Neural cell (in vitro differentiated cells): ENCODE measurements at regions not wholly inside any gene's neighbourhood (a gene's known extent, or its start where the extent isn't known, plus 50 kb on each side); places are given as distances from the start of the nearest gene placed in this dataset.

Experiments used
- H2AFZ ChIP-seq: fragments of 200-600, 300-800 bp; sonication (generic), shearing (Covaris generic); 2 replicates; pipeline ENCODE4 v1.6.0; 2014; ENCODE audit warnings: low read depth, mild to moderate bottlenecking, antibody characterized with exemption, low read length, moderate library complexity
- H3F3A ChIP-seq: fragments of 200-600 bp; shearing (Covaris generic); 2 replicates; pipeline ENCODE4 v1.6.1; 2016; ENCODE audit warnings: mild to moderate bottlenecking, moderate library complexity, mixed read lengths, antibody characterized with exemption, low read length; ENCODE audit not compliant: insufficient read depth, poor library complexity, severe bottlenecking
- H3K27ac ChIP-seq: fragments of 200-600, 300-800 bp; sonication (generic), shearing (Covaris generic); 2 replicates; pipeline ENCODE4 v1.5.1; 2014; ENCODE audit warnings: mild to moderate bottlenecking, low read length, moderate library complexity
- H3K27me3 ChIP-seq: fragments of 300-800, 200-600 bp; sonication (generic), shearing (Covaris generic); 2 replicates; pipeline ENCODE4 v1.6.0; 2014; ENCODE audit warnings: mild to moderate bottlenecking, low read depth, low read length, moderate library complexity; ENCODE audit not compliant: insufficient read depth
- H3K36me3 ChIP-seq: fragments of 300-800, 200-600 bp; sonication (generic), shearing (Covaris generic); 2 replicates; pipeline ENCODE4 v1.5.1; 2014; ENCODE audit warnings: mild to moderate bottlenecking, antibody characterized with exemption, low read length, moderate library complexity; ENCODE audit not compliant: insufficient read depth
- H3K4me2 ChIP-seq: fragments of 300-800, 200-600 bp; sonication (generic), shearing (Covaris generic); 2 replicates; pipeline ENCODE4 v1.6.0; 2014; ENCODE audit warnings: mild to moderate bottlenecking, low read length
- H3K4me3 ChIP-seq: fragments of 300-800, 200-600 bp; sonication (generic), shearing (Covaris generic); 2 replicates; pipeline ENCODE4 v1.5.1; 2014; ENCODE audit warnings: mild to moderate bottlenecking, low read length, moderate library complexity
- H3K79me2 ChIP-seq: fragments of 200-600 bp; shearing (Covaris generic); replicated peaks from 2 replicates; pipeline ENCODE4 v1.6.0; 2014; ENCODE audit warnings: mild to moderate bottlenecking, low read length, moderate library complexity; ENCODE audit not compliant: insufficient read depth
- H3K9ac ChIP-seq: fragments of 300-800, 200-600 bp; sonication (generic), shearing (Covaris generic); 2 replicates; pipeline ENCODE4 v1.6.1; 2016; ENCODE audit warnings: mild to moderate bottlenecking, low read length, mixed read lengths
- H3K9me2 ChIP-seq: fragments of 200-600 bp; shearing (Covaris generic); 2 replicates; pipeline ENCODE4 v1.6.1; 2016; ENCODE audit warnings: mild to moderate bottlenecking, low read length, mixed read lengths; ENCODE audit not compliant: insufficient read depth
- H3K9me3 ChIP-seq: fragments of 200-600, 300-800 bp; sonication (generic), shearing (Covaris generic); 2 replicates; pipeline ENCODE4 v1.6.1; 2016; ENCODE audit warnings: mild to moderate bottlenecking, mixed run types, low read length, moderate library complexity, mixed read lengths
- H4K20me1 ChIP-seq: fragments of 200-600 bp; shearing (Covaris generic); 2 replicates; pipeline ENCODE4 v1.6.1; 2016; ENCODE audit warnings: mild to moderate bottlenecking, mixed run types; ENCODE audit not compliant: insufficient read depth
- EP300 ChIP-seq: fragments of 450-650 bp; conservative IDR thresholded peaks from 2 replicates; pipeline ENCODE4 v1.6.1; 2014; ENCODE audit warnings: antibody characterized with exemption, mild to moderate bottlenecking, moderate library complexity; ENCODE audit not compliant: poor library complexity, severe bottlenecking
- EZH2 ChIP-seq: fragments of 200-600, 300-800 bp; shearing (Covaris generic), sonication (generic); IDR thresholded peaks from 2 replicates; pipeline ENCODE4 v1.6.1; 2014; ENCODE audit warnings: antibody characterized with exemption, low read length, borderline replicate concordance, mild to moderate bottlenecking; ENCODE audit not compliant: insufficient read depth, poor library complexity, severe bottlenecking
- MXI1 ChIP-seq: fragments of 450-650 bp; conservative IDR thresholded peaks from 2 replicates; pipeline ENCODE4 v1.6.1; 2014; ENCODE audit warnings: antibody characterized with exemption, mild to moderate bottlenecking; ENCODE audit not compliant: poor library complexity, severe bottlenecking
- POLR2AphosphoS5 ChIP-seq: IDR thresholded peaks from 2 replicates; pipeline ENCODE4 v1.6.1; 2012
- RAD21 ChIP-seq: fragments of 450-650 bp; conservative IDR thresholded peaks from 2 replicates; pipeline ENCODE4 v1.6.1; 2014; ENCODE audit warnings: antibody characterized with exemption, mild to moderate bottlenecking, moderate library complexity
- REST ChIP-seq: IDR thresholded peaks from 2 replicates; pipeline ENCODE4 v1.6.1; 2012; ENCODE audit warnings: borderline replicate concordance
- SMC3 ChIP-seq: fragments of 450-650 bp; conservative IDR thresholded peaks from 2 replicates; pipeline ENCODE4 v1.6.1; 2014; ENCODE audit warnings: antibody characterized with exemption, mild to moderate bottlenecking, moderate library complexity; ENCODE audit not compliant: poor library complexity
- TAF1 ChIP-seq: IDR thresholded peaks from 2 replicates; pipeline ENCODE4 v1.6.1; 2012; ENCODE audit warnings: low read depth
- TF ChIP-seq, protein P1 (sequence below): fragments of 450-650 bp; IDR thresholded peaks from 2 replicates; pipeline ENCODE4 v1.5.1; 2014; ENCODE audit warnings: antibody characterized with exemption, mild to moderate bottlenecking, moderate library complexity; ENCODE audit not compliant: poor library complexity, severe bottlenecking

- Histone ChIP-seq H3K79me2 (no peaks in the 10 kb centered on the region), H3K9ac (no peak overlapping the region), H3K27me3 (no peaks in the 10 kb centered on the region), H2AFZ (no peak overlapping the region), H3K27ac (no peak overlapping the region), H3F3A (no peaks in the 10 kb centered on the region), H3K4me2 (no peak overlapping the region), H3K4me3 (no peak overlapping the region), H3K36me3 (no peaks in the 10 kb centered on the region), H3K9me2 (no peaks in the 10 kb centered on the region), H4K20me1 (no peaks in the 10 kb centered on the region), H3K9me3 (no peaks in the 10 kb centered on the region)
- TF ChIP-seq MXI1 = no peak
- TF ChIP-seq EP300 = no peak
- TF ChIP-seq SMC3 = no peak
- no peak for TF ChIP-seq RAD21
- TF ChIP-seq, protein P1, sequence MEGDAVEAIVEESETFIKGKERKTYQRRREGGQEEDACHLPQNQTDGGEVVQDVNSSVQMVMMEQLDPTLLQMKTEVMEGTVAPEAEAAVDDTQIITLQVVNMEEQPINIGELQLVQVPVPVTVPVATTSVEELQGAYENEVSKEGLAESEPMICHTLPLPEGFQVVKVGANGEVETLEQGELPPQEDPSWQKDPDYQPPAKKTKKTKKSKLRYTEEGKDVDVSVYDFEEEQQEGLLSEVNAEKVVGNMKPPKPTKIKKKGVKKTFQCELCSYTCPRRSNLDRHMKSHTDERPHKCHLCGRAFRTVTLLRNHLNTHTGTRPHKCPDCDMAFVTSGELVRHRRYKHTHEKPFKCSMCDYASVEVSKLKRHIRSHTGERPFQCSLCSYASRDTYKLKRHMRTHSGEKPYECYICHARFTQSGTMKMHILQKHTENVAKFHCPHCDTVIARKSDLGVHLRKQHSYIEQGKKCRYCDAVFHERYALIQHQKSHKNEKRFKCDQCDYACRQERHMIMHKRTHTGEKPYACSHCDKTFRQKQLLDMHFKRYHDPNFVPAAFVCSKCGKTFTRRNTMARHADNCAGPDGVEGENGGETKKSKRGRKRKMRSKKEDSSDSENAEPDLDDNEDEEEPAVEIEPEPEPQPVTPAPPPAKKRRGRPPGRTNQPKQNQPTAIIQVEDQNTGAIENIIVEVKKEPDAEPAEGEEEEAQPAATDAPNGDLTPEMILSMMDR = no peak
- TF ChIP-seq POLR2AphosphoS5 = no peak
- no peak for TF ChIP-seq REST
- no peak for TF ChIP-seq EZH2
- no peak for TF ChIP-seq TAF1
Observed at GRCh38 chrX:121782544-121782943, 735.1 kb downstream of the GLUD2 start.

GRCh38 chrX:121782976-121783375 lies 735.6 kb downstream of the GLUD2 start:
- Histone ChIP-seq H3F3A (no peaks in the 10 kb centered on the region), H3K27ac (no peak overlapping the region), H3K79me2 (no peaks in the 10 kb centered on the region), H3K4me3 (no peak overlapping the region), H3K9me3 (no peaks in the 10 kb centered on the region), H3K9me2 (no peaks in the 10 kb centered on the region), H4K20me1 (no peaks in the 10 kb centered on the region), H3K4me2 (no peak overlapping the region), H2AFZ (no peak overlapping the region), H3K9ac (no peak overlapping the region), H3K36me3 (no peaks in the 10 kb centered on the region), H3K27me3 (no peaks in the 10 kb centered on the region)
- TF ChIP-seq POLR2AphosphoS5 = no peak
- no peak for TF ChIP-seq EZH2
- TF ChIP-seq RAD21 = no peak
- no peak for TF ChIP-seq SMC3
- no peak for TF ChIP-seq TAF1
- TF ChIP-seq, protein P1 = no peak
- TF ChIP-seq REST = no peak
